ENCODE measurements at regions not wholly inside any gene's neighbourhood (a gene's known extent, or its start where the extent isn't known, plus 50 kb on each side); places are given as distances from the start of the nearest gene placed in this dataset.

GRCh38 chr18:34657860-34658500 is 52.1 kb upstream of the DTNA start:
- Histone ChIP-seq H3K9me3 (ENCODE audit: control insufficient read depth in 2 of 2, insufficient read depth in 1 of 2, low read depth in 1 of 2, low read length in 1 of 2) (no peaks in the 10 kb centered on the region), H3K27ac (ENCODE audit: low read depth in 1 of 3, low read length in 2 of 3) (no peak overlapping the region), H3K27me3 (ENCODE audit: control insufficient read depth in 3 of 3, insufficient read depth in 3 of 3, low read length in 3 of 3) (no peaks in the 10 kb centered on the region), H3K4me3 (ENCODE audit: low read depth in 1 of 3, low read length in 3 of 3) (no peak overlapping the region), H3K4me1 (ENCODE audit: control insufficient read depth in 3 of 3, insufficient read depth in 2 of 3, low read depth in 1 of 3, low read length in 2 of 3) (peaks cover 0 to 4% (median 2%) of the 10 kb centered on the region in 3 donors), H3K36me3 (ENCODE audit: control insufficient read depth in 3 of 3, insufficient read depth in 2 of 3, low read depth in 1 of 3, low read length in 3 of 3) (no peaks in the 10 kb centered on the region)
- WGBS, 3 donors = 85 to 91% (median 89%) methylated on average over 4 of the region's 4 CpGs
- DNase-seq (no peak), FAIRE-seq (no peak)

GRCh38 chr18:34659579-34660517 is 50.2 kb upstream of the DTNA start:
- WGBS, 3 donors = 25 to 30% (median 29%) methylated on average over 8 of the region's 8 CpGs
- H3K9me3 ChIP-seq (ENCODE audit: control insufficient read depth in 2 of 2, insufficient read depth in 1 of 2, low read depth in 1 of 2, low read length in 1 of 2) = no peaks in the 10 kb centered on the region
- peaks cover 0 to 4% (median 2%) of the 10 kb centered on the region in 3 donors for H3K4me1 ChIP-seq (ENCODE audit: control insufficient read depth in 3 of 3, insufficient read depth in 2 of 3, low read depth in 1 of 3, low read length in 2 of 3)
- no peak overlapping the region for H3K4me3 ChIP-seq (ENCODE audit: low read depth in 1 of 3, low read length in 3 of 3)
- FAIRE-seq (peak; percentile 75), DNase-seq (peak; percentile 80 to 82)
- H3K36me3 ChIP-seq (ENCODE audit: control insufficient read depth in 3 of 3, insufficient read depth in 2 of 3, low read depth in 1 of 3, low read length in 3 of 3) = no peaks in the 10 kb centered on the region
- no peaks in the 10 kb centered on the region for H3K27me3 ChIP-seq (ENCODE audit: control insufficient read depth in 3 of 3, insufficient read depth in 3 of 3, low read length in 3 of 3)
- H3K27ac ChIP-seq (ENCODE audit: low read depth in 1 of 3, low read length in 2 of 3) = peak overlapping the region in 1 of 3 donors; percentile 39

All from small intestine (tissue), 7 donors.